Body of pancreas (tissue), 4 donors: ENCODE measurements at regions not wholly inside any gene's neighbourhood (a gene's known extent, or its start where the extent isn't known, plus 50 kb on each side); places are given as distances from the start of the nearest gene placed in this dataset.

ENCODE experiments used
- ATAC-seq: fragments of 150-250 bp; one replicate; pipeline ENCODE4 v1.9.1; 2016
- DNase-seq, 4 donors: peaks; one replicate each; pipeline ENCODE4 v3.0.0-alpha.2; 2019
- H3K27ac ChIP-seq, 4 donors: fragments of 200-600 bp; sonication (generic); 1 replicate in 3 of 4; 2 replicates in 1 of 4; pipeline versions ENCODE4 v1.5.1 to v1.6.1; 2016 to 2019; ENCODE audit warnings: mild to moderate bottlenecking in 1 of 4, mixed read lengths in 1 of 4, moderate library complexity in 1 of 4
- H3K27me3 ChIP-seq, 2 donors: fragments of 200-600 bp; sonication (generic); one replicate each; pipeline ENCODE4 v1.6.0; 2016; ENCODE audit warnings: mild to moderate bottlenecking in 1 of 2
- H3K36me3 ChIP-seq, 2 donors: fragments of 200-600 bp; sonication (generic); replicated peaks in 1 of 2; 2 replicates each; pipeline ENCODE4 v1.5.1; 2016; ENCODE audit warnings: low read depth in 2 of 2; ENCODE audit not compliant: insufficient read depth in 1 of 2
- H3K4me1 ChIP-seq: fragments of 200-600 bp; sonication (generic); one replicate; pipeline ENCODE4 v1.6.0; 2016
- H3K4me3 ChIP-seq, 2 donors: fragments of 200-600 bp; sonication (generic); 1 replicate in 1 of 2; 2 replicates in 1 of 2; pipeline ENCODE4 v1.5.1; 2016 to 2019
- H3K9me3 ChIP-seq, 3 donors: fragments of 200-600 bp; sonication (generic); 1 replicate in 2 of 3; 2 replicates in 1 of 3; pipeline ENCODE4 v1.5.1; 2016
- CTCF ChIP-seq, 7 experiments: fragments of 450-650 bp in 4 of 7; fragments of 200-600 bp in 3 of 7; sonication (generic) in 3 of 7; IDR thresholded peaks; one replicate each; pipeline ENCODE4 v1.5.1; 2016 to 2019; ENCODE audit warnings: antibody characterized with exemption in 7 of 7
- POLR2A ChIP-seq, 3 donors: fragments of 450-650 bp; IDR thresholded peaks; one replicate each; pipeline ENCODE4 v1.6.1; 2016; ENCODE audit warnings: antibody characterized with exemption in 3 of 3, mild to moderate bottlenecking in 2 of 3
- whole genome bisulfite sequencing, 2 donors: methylation state at CpG; one replicate each; pipeline ENCODE4 v1.1.5; 2017; 5-methylcytosine and 5-hydroxymethylcytosine counted together
- intact Hi-C: fragments of 100-400 bp; cut with DNase I; formaldehyde crosslinking; loops from one replicate; pipeline ENCODE4 v1.15.1; 2023

- Histone ChIP-seq H3K36me3 (no peaks in the 10 kb centered on the region), H3K9me3 (no peaks in the 10 kb centered on the region), H3K4me3 (no peak overlapping the region), H3K27me3 (no peaks in the 10 kb centered on the region), H3K27ac (no peak overlapping the region), H3K4me1 (no peaks in the 10 kb centered on the region)
- ATAC-seq (no peak), DNase-seq (no peak)
- WGBS, 2 donors, result 76 to 90% methylated on average over 2 of the region's 2 CpGs
- TF ChIP-seq CTCF (IDR thresholded peaks at IDR 0.05), result no peak
- TF ChIP-seq POLR2A (IDR thresholded peaks at IDR 0.05), result no peak
- intact Hi-C loops, result no loop called here
Measured at GRCh38 chr1:42075179-42075578, 78.0 kb upstream of the GUCA2B start.

GRCh38 chr1:42070996-42071395, 82.2 kb upstream of the GUCA2B start:
- H3K4me3 ChIP-seq, result no peak overlapping the region
- TF ChIP-seq CTCF (IDR thresholded peaks at IDR 0.05) (no peak), POLR2A (IDR thresholded peaks at IDR 0.05) (no peak)

GRCh38 chr1:42057800-42058199, 95.4 kb upstream of the GUCA2B start:
- Histone ChIP-seq H3K4me3 (no peak overlapping the region), H3K9me3 (peaks cover 0 to 5% (median 0%) of the 10 kb centered on the region in 3 donors), H3K4me1 (no peaks in the 10 kb centered on the region), H3K27ac (no peak overlapping the region), H3K27me3 (no peaks in the 10 kb centered on the region), H3K36me3 (no peaks in the 10 kb centered on the region)
- no peak for ATAC-seq
- WGBS, 2 donors, result 92 to 95% methylated on average over 3 of the region's 3 CpGs
- no peak for DNase-seq
- intact Hi-C loops, result no loop called here
- no peak for TF ChIP-seq CTCF (IDR thresholded peaks at IDR 0.05)
- TF ChIP-seq POLR2A (IDR thresholded peaks at IDR 0.05), result no peak

More at GRCh38 chr1:42070996-42071395, 82.2 kb upstream of the GUCA2B start:
- no peaks in the 10 kb centered on the region for H3K36me3 ChIP-seq
- WGBS, 2 donors, result 94 to 98% methylated on average over 2 of the region's 2 CpGs
- no peaks in the 10 kb centered on the region for H3K4me1 ChIP-seq
- H3K9me3 ChIP-seq, result no peaks in the 10 kb centered on the region
- DNase-seq, result no peak
- no peak for ATAC-seq
- intact Hi-C loops, result no loop called here
- no peaks in the 10 kb centered on the region for H3K27me3 ChIP-seq
- H3K27ac ChIP-seq, result no peak overlapping the region

GRCh38 chr1:42056460-42056859, 96.8 kb upstream of the GUCA2B start:
- ATAC-seq, result peak; percentile 52
- H3K4me1 ChIP-seq, result no peaks in the 10 kb centered on the region
- H3K27ac ChIP-seq, result no peak overlapping the region
- TF ChIP-seq CTCF (IDR thresholded peaks at IDR 0.05) (no peak), POLR2A (IDR thresholded peaks at IDR 0.05) (no peak)
- H3K36me3 ChIP-seq, result no peaks in the 10 kb centered on the region
- no peaks in the 10 kb centered on the region for H3K27me3 ChIP-seq
- DNase-seq, result peak in 3 of 4 donors; percentile 40 to 55 (median 50)
- intact Hi-C loops, result no loop called here
- no peak overlapping the region for H3K4me3 ChIP-seq
- H3K9me3 ChIP-seq, result peaks cover 0 to 5% (median 0%) of the 10 kb centered on the region in 3 donors

GRCh38 chr1:42055061-42055460, 98.1 kb upstream of the GUCA2B start:
- intact Hi-C loops, result no loop called here
- Histone ChIP-seq H3K4me1 (no peaks in the 10 kb centered on the region), H3K9me3 (peaks cover 0 to 5% (median 0%) of the 10 kb centered on the region in 3 donors), H3K36me3 (no peaks in the 10 kb centered on the region), H3K27ac (no peak overlapping the region), H3K4me3 (no peak overlapping the region), H3K27me3 (no peaks in the 10 kb centered on the region)
- 57 to 79% methylated on average over 1 of the region's 1 CpG for WGBS, 2 donors
- no peak for TF ChIP-seq POLR2A (IDR thresholded peaks at IDR 0.05)
- no peak for TF ChIP-seq CTCF (IDR thresholded peaks at IDR 0.05)
- ATAC-seq, result no peak
- no peak for DNase-seq
